GM12875 (cell line): ENCODE measurements at regions not wholly inside any gene's neighbourhood (a gene's known extent, or its start where the extent isn't known, plus 50 kb on each side); places are given as distances from the start of the nearest gene placed in this dataset.

Experiments
- H3K4me3 ChIP-seq: one replicate; pipeline ENCODE4 v1.5.1; 2011; ENCODE audit warnings: low read depth, low read length, control low read depth
- CTCF ChIP-seq: IDR thresholded peaks from 2 replicates; pipeline ENCODE4 v1.5.1; 2011; ENCODE audit warnings: low read depth, mild to moderate bottlenecking, control low read depth, inconsistent platforms, low read length, moderate library complexity, borderline replicate concordance; ENCODE audit not compliant: insufficient read depth

- H3K4me3 ChIP-seq = no peak overlapping the region
- TF ChIP-seq CTCF = no peak
These were observed 174.0 kb upstream of the NT5C1B start for GRCh38 chr2:18763338-18763737.

- no peak overlapping the region for H3K4me3 ChIP-seq
- TF ChIP-seq CTCF = no peak
These were observed 173.3 kb upstream of the NT5C1B start for GRCh38 chr2:18762667-18763066.

GRCh38 chr2:18754286-18754685 lies 164.9 kb upstream of the NT5C1B start:
- H3K4me3 ChIP-seq = no peak overlapping the region
- no peak for TF ChIP-seq CTCF

GRCh38 chr2:18753722-18754121 lies 164.4 kb upstream of the NT5C1B start:
- H3K4me3 ChIP-seq = no peak overlapping the region
- TF ChIP-seq CTCF = no peak

- no peak for TF ChIP-seq CTCF
- H3K4me3 ChIP-seq = no peak overlapping the region
These were observed 163.5 kb upstream of the NT5C1B start for GRCh38 chr2:18752667-18753422.

GRCh38 chr2:18752022-18752493 lies 162.7 kb upstream of the NT5C1B start:
- no peak for TF ChIP-seq CTCF
- H3K4me3 ChIP-seq = no peak overlapping the region

GRCh38 chr2:18750672-18751554 lies 161.5 kb upstream of the NT5C1B start:
- no peak overlapping the region for H3K4me3 ChIP-seq
- TF ChIP-seq CTCF = no peak
